KMS-11 (cell line): ENCODE measurements at regions not wholly inside any gene's neighbourhood (a gene's known extent, or its start where the extent isn't known, plus 50 kb on each side); places are given as distances from the start of the nearest gene placed in this dataset.

ENCODE experiments used
- H2AFZ ChIP-seq: fragments of 200-600 bp; sonication (generic); 2 replicates; pipeline ENCODE4 v1.6.1; 2016; ENCODE audit warnings: antibody characterized with exemption, mixed run types, low read depth
- H3K27ac ChIP-seq: fragments of 200-600 bp; sonication (generic); 2 replicates; pipeline ENCODE4 v1.6.1; 2016; ENCODE audit warnings: mild to moderate bottlenecking, mixed run types
- H3K27me3 ChIP-seq: fragments of 200-600 bp; sonication (generic); 2 replicates; pipeline ENCODE4 v1.6.1; 2017; ENCODE audit warnings: mild to moderate bottlenecking, low read depth, mixed run types, moderate library complexity; ENCODE audit not compliant: insufficient read depth
- H3K36me3 ChIP-seq: fragments of 200-600 bp; sonication (generic); 2 replicates; pipeline ENCODE4 v1.6.1; 2017; ENCODE audit warnings: mild to moderate bottlenecking, mixed run types; ENCODE audit not compliant: insufficient read depth
- H3K4me1 ChIP-seq: fragments of 200-600 bp; sonication (generic); 2 replicates; pipeline ENCODE4 v1.6.1; 2016; ENCODE audit warnings: mild to moderate bottlenecking, low read depth, mixed run types; ENCODE audit not compliant: poor library complexity, severe bottlenecking
- H3K4me2 ChIP-seq: fragments of 200-600 bp; sonication (generic); 2 replicates; pipeline ENCODE4 v1.7.0; 2016; ENCODE audit warnings: mild to moderate bottlenecking, mixed run types
- H3K4me3 ChIP-seq: fragments of 200-600 bp; sonication (generic); IDR thresholded peaks from 2 replicates; pipeline ENCODE4 v1.6.1; 2017; ENCODE audit warnings: low read depth, low read length, mixed read lengths; ENCODE audit not compliant: insufficient read depth
- H3K79me2 ChIP-seq: fragments of 200-600 bp; sonication (generic); 2 replicates; pipeline ENCODE4 v1.6.1; 2016; ENCODE audit warnings: low read depth, mixed run types; ENCODE audit not compliant: insufficient read depth
- H3K9ac ChIP-seq: fragments of 200-600 bp; sonication (generic); 2 replicates; pipeline ENCODE4 v1.6.1; 2016; ENCODE audit warnings: mild to moderate bottlenecking, mixed run types
- H4K20me1 ChIP-seq: fragments of 200-600 bp; sonication (generic); 2 replicates; pipeline ENCODE4 v1.6.1; 2016; ENCODE audit warnings: mild to moderate bottlenecking, mixed run types; ENCODE audit not compliant: insufficient read depth
- TF ChIP-seq, protein P1 (sequence below): fragments of 200-600 bp; sonication (generic); conservative IDR thresholded peaks from 2 replicates; pipeline ENCODE4 v1.6.1; 2017; ENCODE audit warnings: low read depth, mild to moderate bottlenecking, antibody characterized with exemption, low read length, moderate library complexity, mixed read lengths

DNA sequence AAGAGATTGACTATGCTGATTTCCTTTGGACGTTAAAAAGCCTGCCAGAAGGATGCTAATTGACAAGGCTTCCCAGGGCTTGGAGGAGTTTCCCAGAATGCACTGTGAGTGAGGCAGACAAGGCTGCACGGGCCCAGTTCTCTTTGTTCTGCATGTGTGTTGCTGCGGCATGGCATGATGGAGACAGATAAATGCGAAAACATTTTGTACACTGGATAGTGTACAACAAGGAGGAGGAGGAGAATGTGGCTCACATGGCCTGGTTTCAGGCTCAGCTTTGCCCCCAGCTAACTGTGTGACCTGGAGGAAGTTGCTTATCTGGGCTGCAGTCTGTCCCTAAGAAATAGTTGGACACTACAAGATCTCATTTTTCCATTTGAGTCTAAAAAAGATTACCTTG lies 135.5 kb upstream of the CPEB4 start:
- TF ChIP-seq, protein P1, sequence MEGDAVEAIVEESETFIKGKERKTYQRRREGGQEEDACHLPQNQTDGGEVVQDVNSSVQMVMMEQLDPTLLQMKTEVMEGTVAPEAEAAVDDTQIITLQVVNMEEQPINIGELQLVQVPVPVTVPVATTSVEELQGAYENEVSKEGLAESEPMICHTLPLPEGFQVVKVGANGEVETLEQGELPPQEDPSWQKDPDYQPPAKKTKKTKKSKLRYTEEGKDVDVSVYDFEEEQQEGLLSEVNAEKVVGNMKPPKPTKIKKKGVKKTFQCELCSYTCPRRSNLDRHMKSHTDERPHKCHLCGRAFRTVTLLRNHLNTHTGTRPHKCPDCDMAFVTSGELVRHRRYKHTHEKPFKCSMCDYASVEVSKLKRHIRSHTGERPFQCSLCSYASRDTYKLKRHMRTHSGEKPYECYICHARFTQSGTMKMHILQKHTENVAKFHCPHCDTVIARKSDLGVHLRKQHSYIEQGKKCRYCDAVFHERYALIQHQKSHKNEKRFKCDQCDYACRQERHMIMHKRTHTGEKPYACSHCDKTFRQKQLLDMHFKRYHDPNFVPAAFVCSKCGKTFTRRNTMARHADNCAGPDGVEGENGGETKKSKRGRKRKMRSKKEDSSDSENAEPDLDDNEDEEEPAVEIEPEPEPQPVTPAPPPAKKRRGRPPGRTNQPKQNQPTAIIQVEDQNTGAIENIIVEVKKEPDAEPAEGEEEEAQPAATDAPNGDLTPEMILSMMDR, result no peak
- no peaks in the 10 kb centered on the region for H3K79me2 ChIP-seq
- no peak overlapping the region for H3K4me3 ChIP-seq
- no peaks in the 10 kb centered on the region for H3K27me3 ChIP-seq
- no peak overlapping the region for H3K4me2 ChIP-seq
- H3K27ac ChIP-seq, result no peak overlapping the region
- no peaks in the 10 kb centered on the region for H4K20me1 ChIP-seq
- no peak overlapping the region for H2AFZ ChIP-seq
- H3K9ac ChIP-seq, result no peak overlapping the region
- no peaks in the 10 kb centered on the region for H3K36me3 ChIP-seq
- H3K4me1 ChIP-seq, result peaks cover 27% of the 10 kb centered on the region

DNA sequence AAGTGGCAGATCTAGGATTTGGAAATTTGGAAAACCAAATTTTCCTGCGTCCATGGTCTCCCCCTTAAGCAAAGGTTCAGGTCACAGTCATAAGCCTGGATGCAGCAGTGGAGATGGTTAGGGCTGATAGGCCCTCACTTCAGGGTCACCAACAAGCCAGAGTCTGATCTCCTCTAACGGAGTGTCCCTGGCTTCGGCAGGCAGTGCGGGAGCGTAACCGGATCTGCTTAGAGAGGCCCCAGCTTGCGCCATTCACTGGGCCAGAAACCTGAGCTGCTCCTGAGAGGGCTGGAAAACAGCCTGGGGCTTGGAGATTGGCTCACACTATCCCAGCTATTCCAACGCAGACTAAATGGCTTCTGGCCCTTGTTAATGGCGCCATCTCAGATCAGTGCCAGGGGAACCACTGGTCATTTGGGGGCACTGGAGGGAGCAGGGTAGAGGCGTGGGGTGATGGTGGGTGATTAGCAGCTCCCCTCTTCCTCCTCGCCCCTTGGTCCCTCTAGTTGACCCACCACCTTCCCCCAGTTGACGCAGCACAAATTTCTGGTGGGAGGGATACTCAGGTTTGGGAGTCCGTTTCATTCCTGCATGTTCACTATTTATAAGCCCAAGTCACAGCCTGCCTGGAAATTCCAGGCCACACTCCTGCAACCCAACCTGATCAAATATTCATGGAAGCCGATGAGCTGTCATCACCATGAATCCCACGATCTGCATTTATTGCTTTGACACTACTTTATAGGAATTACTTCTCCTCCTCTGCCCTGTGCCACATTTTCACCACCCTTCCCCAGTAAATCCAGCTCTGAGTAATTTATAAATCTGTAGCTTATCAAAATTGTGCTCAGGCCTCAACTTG lies 134.6 kb upstream of the CPEB4 start:
- no peak overlapping the region for H2AFZ ChIP-seq
- no peaks in the 10 kb centered on the region for H4K20me1 ChIP-seq
- no peaks in the 10 kb centered on the region for H3K27me3 ChIP-seq
- peaks cover 22% of the 10 kb centered on the region for H3K4me1 ChIP-seq
- no peak overlapping the region for H3K4me3 ChIP-seq
- H3K36me3 ChIP-seq, result no peaks in the 10 kb centered on the region
- TF ChIP-seq, protein P1, result no peak
- H3K9ac ChIP-seq, result no peak overlapping the region
- no peak overlapping the region for H3K27ac ChIP-seq
- no peaks in the 10 kb centered on the region for H3K79me2 ChIP-seq
- H3K4me2 ChIP-seq, result no peak overlapping the region

DNA sequence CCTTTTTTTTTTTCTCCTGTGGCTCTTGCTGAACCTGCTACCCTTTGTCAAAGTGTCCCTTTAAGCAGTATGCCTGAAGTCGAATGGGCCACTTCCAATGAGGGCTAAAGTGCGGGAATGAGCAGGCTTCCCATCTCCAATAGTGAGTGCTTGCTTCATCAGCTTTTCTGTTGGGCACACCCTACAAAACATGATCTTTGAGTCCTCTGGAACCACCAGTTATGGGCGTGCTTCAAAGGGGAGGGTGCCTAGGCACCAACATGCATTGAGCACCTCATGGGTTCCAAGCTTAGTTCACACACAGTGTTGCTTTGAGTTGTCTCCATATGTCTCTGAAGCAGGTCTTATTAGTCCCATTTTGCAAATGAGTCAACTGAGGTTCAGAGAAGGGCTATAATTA lies 132.8 kb upstream of the CPEB4 start:
- Histone ChIP-seq H3K4me2 (no peak overlapping the region), H4K20me1 (no peaks in the 10 kb centered on the region), H3K9ac (no peak overlapping the region), H3K4me3 (no peak overlapping the region), H3K79me2 (no peaks in the 10 kb centered on the region), H3K36me3 (no peaks in the 10 kb centered on the region), H3K27me3 (no peaks in the 10 kb centered on the region), H3K4me1 (peaks cover 10% of the 10 kb centered on the region), H3K27ac (no peak overlapping the region), H2AFZ (no peak overlapping the region)
- TF ChIP-seq, protein P1, result no peak

DNA sequence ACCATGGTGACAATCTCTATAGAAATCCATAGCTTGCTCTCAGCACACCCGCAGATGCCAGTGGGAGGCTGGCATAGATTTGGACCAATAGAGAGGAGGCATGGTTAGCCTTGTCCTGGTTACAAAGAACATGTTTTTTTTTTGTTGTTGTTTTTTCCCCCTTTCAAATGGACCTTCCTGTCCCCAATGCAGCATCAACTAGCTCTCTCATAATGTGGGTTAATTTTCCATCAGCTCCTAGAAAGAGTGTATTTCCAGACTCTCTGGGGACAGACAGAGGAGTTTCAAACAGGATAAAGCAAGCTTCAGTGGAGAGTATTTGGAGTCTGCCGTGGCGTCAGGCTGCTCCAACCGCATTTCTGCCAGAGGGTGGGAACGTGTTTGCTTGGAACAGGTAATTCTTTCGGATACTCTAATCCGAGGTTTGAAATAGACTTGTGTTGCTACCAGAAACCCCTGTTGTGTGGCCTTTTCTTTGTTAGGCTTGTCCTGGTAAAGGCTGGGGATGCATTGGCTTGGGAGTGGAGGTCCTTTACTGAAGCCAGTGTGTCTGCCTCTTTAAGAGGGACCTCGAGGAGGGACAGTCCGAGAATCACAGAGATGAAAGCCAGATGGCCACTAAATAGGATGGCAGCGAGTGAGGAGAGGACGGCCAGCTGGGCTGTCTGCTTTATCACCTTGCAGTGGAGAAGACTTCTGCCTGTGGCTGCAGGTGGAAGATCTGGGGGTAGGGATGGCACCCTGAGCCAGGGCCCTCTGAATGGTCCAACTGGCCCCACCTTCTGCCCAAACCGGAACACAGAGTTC lies 130.5 kb upstream of the CPEB4 start:
- Histone ChIP-seq H3K27me3 (no peaks in the 10 kb centered on the region), H3K27ac (no peak overlapping the region), H3K9ac (no peak overlapping the region), H3K36me3 (no peaks in the 10 kb centered on the region), H3K4me2 (no peak overlapping the region), H4K20me1 (no peaks in the 10 kb centered on the region), H2AFZ (no peak overlapping the region), H3K79me2 (no peaks in the 10 kb centered on the region), H3K4me1 (no peaks in the 10 kb centered on the region), H3K4me3 (no peak overlapping the region)
- TF ChIP-seq, protein P1, result no peak
